Suprapubic skin (tissue), 4 donors: ENCODE measurements at regions not wholly inside any gene's neighbourhood (a gene's known extent, or its start where the extent isn't known, plus 50 kb on each side); places are given as distances from the start of the nearest gene placed in this dataset.
"Not testable (repeated sequence)": the region's sequence is repeated elsewhere in the genome, so short reads cannot be mapped to it uniquely, and the experiment has no call there.

Experiments
- DNase-seq, 2 donors: peaks; one replicate each; pipeline ENCODE4 v3.0.0-alpha.2; 2019; ENCODE audit warnings: low spot score in 2 of 2
- H3K27ac ChIP-seq: fragments of 200-600 bp; sonication (generic); one replicate; pipeline ENCODE4 v1.5.1; 2019
- H3K27me3 ChIP-seq: fragments of 200-600 bp; sonication (generic); one replicate; pipeline ENCODE4 v1.5.1; 2019
- H3K36me3 ChIP-seq: fragments of 200-600 bp; sonication (generic); one replicate; pipeline ENCODE4 v1.5.1; 2019
- H3K4me1 ChIP-seq: fragments of 200-600 bp; sonication (generic); one replicate; pipeline ENCODE4 v1.5.1; 2019
- H3K4me3 ChIP-seq: fragments of 200-600 bp; sonication (generic); one replicate; pipeline ENCODE4 v1.5.1; 2019; ENCODE audit warnings: mild to moderate bottlenecking
- H3K9me3 ChIP-seq: fragments of 200-600 bp; sonication (generic); one replicate; pipeline ENCODE4 v1.5.1; 2019
- CTCF ChIP-seq, 2 donors: fragments of 200-600 bp in 1 of 2; fragments of 450-650 bp in 1 of 2; sonication (generic) in 1 of 2; IDR thresholded peaks; one replicate each; pipeline ENCODE4 v1.5.1; 2016 to 2019; ENCODE audit warnings: antibody characterized with exemption in 2 of 2, mild to moderate bottlenecking in 1 of 2, moderate library complexity in 1 of 2
- EP300 ChIP-seq: sonication (generic); formaldehyde crosslinking; IDR thresholded peaks from one replicate; pipeline ENCODE4 v1.6.1; 2017; ENCODE audit warnings: antibody characterized with exemption
- POLR2A ChIP-seq, 2 donors: fragments of 450-650 bp; IDR thresholded peaks; one replicate each; pipeline ENCODE4 v1.6.1; 2017; ENCODE audit warnings: antibody characterized with exemption in 2 of 2, mild to moderate bottlenecking in 2 of 2, moderate library complexity in 2 of 2
- POLR2AphosphoS5 ChIP-seq, 3 donors: sonication (generic); formaldehyde crosslinking; IDR thresholded peaks; one replicate each; pipeline ENCODE4 v1.6.1; 2017; ENCODE audit warnings: antibody characterized with exemption in 3 of 3
- WGBS: methylation state at CpG from one replicate; pipeline ENCODE4 v1.1.5; 2018; 5-methylcytosine and 5-hydroxymethylcytosine counted together

DNA sequence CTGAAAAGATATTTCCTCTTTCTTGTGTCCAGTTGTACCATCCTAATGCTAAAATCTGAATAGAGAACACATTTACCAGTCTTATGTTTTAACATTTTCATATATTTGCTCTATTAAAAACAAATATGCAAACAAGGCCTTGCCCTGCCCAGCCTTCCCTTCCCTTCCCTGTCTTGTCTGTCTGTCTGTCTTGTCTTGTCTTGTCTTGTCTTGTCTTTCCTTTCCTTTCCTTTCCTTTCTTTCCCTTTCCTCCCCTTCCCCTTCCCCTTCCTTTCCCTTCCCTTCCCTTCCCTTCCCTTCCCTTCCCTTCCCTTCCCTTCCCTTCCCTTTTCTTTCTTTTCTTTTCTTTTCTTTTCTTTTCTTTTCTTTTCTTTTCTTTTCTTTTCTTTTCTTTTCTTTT, 1103.5 kb downstream of the STIM2 start:
- TF ChIP-seq EP300 (no peak), POLR2A (IDR thresholded peaks at IDR 0.05) (no peak), POLR2AphosphoS5 (IDR thresholded peaks at IDR 0.05) (no peak), CTCF (IDR thresholded peaks at IDR 0.05) (no peak)
- no peaks in the 10 kb centered on the region for H3K9me3 ChIP-seq
- no peak overlapping the region for H3K4me3 ChIP-seq
- DNase-seq: no peak
- no peaks in the 10 kb centered on the region for H3K36me3 ChIP-seq
- no peak overlapping the region for H3K27ac ChIP-seq
- no peaks in the 10 kb centered on the region for H3K27me3 ChIP-seq
- no peaks in the 10 kb centered on the region for H3K4me1 ChIP-seq

GRCh38 chr4:27966664-27967063, 1106.0 kb downstream of the STIM2 start:
- no peaks in the 10 kb centered on the region for H3K4me1 ChIP-seq
- H3K9me3 ChIP-seq: no peaks in the 10 kb centered on the region
- H3K27me3 ChIP-seq: no peaks in the 10 kb centered on the region
- H3K4me3 ChIP-seq: no peak overlapping the region
- H3K36me3 ChIP-seq: no peaks in the 10 kb centered on the region
- no peak overlapping the region for H3K27ac ChIP-seq
- no peak for TF ChIP-seq CTCF (IDR thresholded peaks at IDR 0.05)
- TF ChIP-seq EP300: no peak
- no peak for DNase-seq
- 79% methylated on average over 3 of the region's 3 CpGs for WGBS

DNA sequence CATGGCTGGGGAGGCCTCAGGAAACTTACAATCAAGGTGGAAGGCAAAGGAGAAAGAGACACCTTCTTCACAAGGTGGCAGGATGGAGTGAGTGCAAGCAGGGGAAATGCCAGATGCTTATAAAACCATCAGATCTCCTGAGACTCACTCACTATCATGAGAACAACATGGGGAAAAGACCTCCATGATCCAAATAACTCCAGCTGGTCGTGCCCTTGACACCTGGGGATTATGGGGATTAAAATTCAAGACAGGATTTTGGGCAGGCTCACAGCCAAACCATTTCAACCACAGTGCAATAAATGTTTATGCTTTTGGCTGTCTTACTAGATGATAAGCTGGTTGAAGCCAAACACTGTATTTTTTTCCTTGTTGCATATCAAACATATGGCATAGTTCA, 1112.4 kb downstream of the STIM2 start:
- 35% methylated on average over 1 of the region's 1 CpG for WGBS
- no peaks in the 10 kb centered on the region for H3K9me3 ChIP-seq
- H3K27me3 ChIP-seq: no peaks in the 10 kb centered on the region
- no peak overlapping the region for H3K27ac ChIP-seq
- no peak overlapping the region for H3K4me3 ChIP-seq
- TF ChIP-seq EP300 (no peak), POLR2A (IDR thresholded peaks at IDR 0.05) (no peak), CTCF (IDR thresholded peaks at IDR 0.05) (no peak), POLR2AphosphoS5 (IDR thresholded peaks at IDR 0.05) (no peak)
- no peaks in the 10 kb centered on the region for H3K4me1 ChIP-seq
- no peaks in the 10 kb centered on the region for H3K36me3 ChIP-seq
- no peak for DNase-seq

- H3K36me3 ChIP-seq: no peaks in the 10 kb centered on the region
- no peak for TF ChIP-seq POLR2A (IDR thresholded peaks at IDR 0.05)
- no peaks in the 10 kb centered on the region for H3K4me1 ChIP-seq
- DNase-seq: no peak
- H3K27ac ChIP-seq: no peak overlapping the region
- H3K9me3 ChIP-seq: no peaks in the 10 kb centered on the region
- 55% methylated on average over 1 of the region's 1 CpG for WGBS
- no peaks in the 10 kb centered on the region for H3K27me3 ChIP-seq
- no peak overlapping the region for H3K4me3 ChIP-seq
These were observed 1113.1 kb downstream of the STIM2 start for GRCh38 chr4:27973700-27974099.

DNA sequence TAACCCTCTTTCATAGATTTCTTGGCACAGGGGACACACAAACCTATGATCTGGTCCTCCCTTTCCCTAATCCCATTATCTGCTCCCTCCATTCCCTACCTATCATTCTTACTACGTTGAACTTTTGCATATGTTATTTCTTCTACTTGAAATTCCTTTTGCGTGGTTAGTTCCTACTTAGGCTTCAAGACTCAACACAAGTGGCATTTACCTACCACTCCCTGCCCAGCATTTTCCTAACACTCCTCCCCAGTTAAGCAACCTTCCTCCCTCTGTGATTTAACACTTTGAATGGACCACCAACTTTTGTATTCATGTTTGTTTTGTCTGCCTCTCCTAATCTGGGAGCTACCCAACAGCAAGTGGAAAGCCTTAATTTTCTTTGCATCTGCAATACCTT, 1113.7 kb downstream of the STIM2 start:
- Histone ChIP-seq H3K27me3 (no peaks in the 10 kb centered on the region), H3K4me3 (no peak overlapping the region), H3K9me3 (no peaks in the 10 kb centered on the region), H3K27ac (no peak overlapping the region), H3K36me3 (no peaks in the 10 kb centered on the region), H3K4me1 (no peaks in the 10 kb centered on the region)
- 75% methylated on average over 2 of the region's 2 CpGs for WGBS
- no peak for DNase-seq
- TF ChIP-seq POLR2A (IDR thresholded peaks at IDR 0.05): no peak

DNA sequence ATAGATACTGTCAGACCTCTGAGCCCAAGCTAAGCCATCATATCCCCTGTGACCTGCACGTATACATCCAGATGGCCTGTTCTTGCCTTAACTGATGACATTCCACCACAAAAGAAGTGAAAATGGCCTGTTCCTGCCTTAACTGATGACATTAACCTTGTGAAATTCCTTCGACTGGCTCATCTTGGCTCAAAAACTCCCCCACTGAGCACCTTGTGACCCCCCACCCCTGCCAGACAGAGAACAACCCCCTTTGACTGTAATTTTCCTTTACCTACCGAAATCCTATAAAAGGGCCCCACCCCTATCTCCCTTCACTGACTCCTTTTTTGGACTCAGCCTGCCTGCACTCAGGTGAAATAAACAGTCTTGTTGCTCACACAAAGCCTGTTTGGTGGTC, 1114.2 kb downstream of the STIM2 start:
- not testable (repeated sequence) for H3K4me1 ChIP-seq, DNase-seq, H3K9me3 ChIP-seq, H3K27ac ChIP-seq, H3K36me3 ChIP-seq, H3K4me3 ChIP-seq, H3K27me3 ChIP-seq
- WGBS: 81% methylated on average over 3 of the region's 3 CpGs

- not testable (repeated sequence) for H3K27ac ChIP-seq, H3K9me3 ChIP-seq, DNase-seq, H3K4me1 ChIP-seq, H3K4me3 ChIP-seq, H3K36me3 ChIP-seq, H3K27me3 ChIP-seq
- no CpG with 5 or more reads among the region's 22 CpGs for WGBS
These were observed 1117.9 kb downstream of the STIM2 start for GRCh38 chr4:27978427-27979109.
